Kidney (tissue), 13 donors: ENCODE measurements at regions not wholly inside any gene's neighbourhood (a gene's known extent, or its start where the extent isn't known, plus 50 kb on each side); places are given as distances from the start of the nearest gene placed in this dataset.

Experiments
- DNase-seq, 5 donors: peaks; one replicate each; pipeline ENCODE4 v3.0.0-alpha.2; 2013 to 2020
- FAIRE-seq: peaks from 2 replicates; lab custom pipeline; 2012; peaks lifted over from hg19 to GRCh38; lab: Jason Lieb, UNC
- H3K27ac ChIP-seq, 2 donors: one replicate each; pipeline ENCODE4 v1.7.0; 2013; ENCODE audit warnings: low read depth in 2 of 2, low read length in 2 of 2, inconsistent platforms in 1 of 2
- H3K27me3 ChIP-seq: one replicate; pipeline ENCODE4 v1.7.1; 2013; ENCODE audit warnings: low read length, inconsistent platforms; ENCODE audit not compliant: control insufficient read depth, insufficient read depth
- H3K36me3 ChIP-seq, 3 donors: one replicate each; pipeline versions ENCODE4 v1.7.0 to v1.7.1; 2013; ENCODE audit warnings: low read length in 3 of 3, control low read depth in 1 of 3, inconsistent platforms in 1 of 3; ENCODE audit not compliant: insufficient read depth in 3 of 3, control insufficient read depth in 2 of 3
- H3K4me1 ChIP-seq, 3 donors: one replicate each; pipeline versions ENCODE4 v1.7.0 to v1.7.1; 2013; ENCODE audit warnings: low read length in 3 of 3, inconsistent platforms in 1 of 3, low read depth in 1 of 3; ENCODE audit not compliant: control insufficient read depth in 2 of 3, insufficient read depth in 2 of 3
- H3K4me3 ChIP-seq, 3 donors: one replicate each; pipeline versions ENCODE4 v1.7.0 to v1.8.1; 2013; ENCODE audit warnings: low read length in 3 of 3, control low read depth in 1 of 3, inconsistent platforms in 1 of 3
- H3K9ac ChIP-seq, 3 donors: one replicate each; pipeline versions ENCODE4 v1.7.0 to v1.7.1; 2013; ENCODE audit warnings: low read length in 3 of 3, control low read depth in 1 of 3, inconsistent platforms in 1 of 3
- H3K9me3 ChIP-seq, 3 donors: one replicate each; pipeline versions ENCODE4 v1.7.0 to v1.7.1; 2013; ENCODE audit warnings: low read length in 3 of 3, control low read depth in 1 of 3, inconsistent platforms in 1 of 3; ENCODE audit not compliant: control insufficient read depth in 2 of 3, insufficient read depth in 1 of 3
- CTCF ChIP-seq: IDR thresholded peaks from 3 replicates; pipeline ENCODE4 v1.5.1; 2012; ENCODE audit warnings: mild to moderate bottlenecking, moderate library complexity, borderline replicate concordance; ENCODE audit not compliant: insufficient read depth; ENCODE audit errors: extremely low read depth
- intact Hi-C: fragments of 100-400 bp; cut with DNase I; formaldehyde crosslinking; loops from one replicate; pipeline ENCODE4 v1.11.1; 2022
- donor health status: control.
- donor health status: control.
- donor health status: control.
- donor health status: control.
- donor health status: control.
- donor health status: DM: yes; HTN: yes; CAD: no.
- donor health status: Normal renal cell carcinoma (clear cell type).

- Histone ChIP-seq H3K27me3 (no peaks in the 10 kb centered on the region), H3K4me3 (no peak overlapping the region), H3K9ac (no peak overlapping the region), H3K9me3 (no peaks in the 10 kb centered on the region), H3K36me3 (no peaks in the 10 kb centered on the region), H3K4me1 (peaks cover 0 to 19% (median 12%) of the 10 kb centered on the region in 3 donors), H3K27ac (peak overlapping the region; percentile 57)
- TF ChIP-seq CTCF: no peak
- DNase-seq (no peak), FAIRE-seq (no peak)
- intact Hi-C loops: no loop called here
Observed at GRCh38 chr15:66646799-66647198, 55.2 kb upstream of the SMAD6 start.

GRCh38 chr15:66647358-66647757, 54.7 kb upstream of the SMAD6 start:
- H3K36me3 ChIP-seq: no peaks in the 10 kb centered on the region
- peak overlapping the region; percentile 57 for H3K27ac ChIP-seq
- peaks cover 0 to 15% (median 10%) of the 10 kb centered on the region in 3 donors for H3K4me1 ChIP-seq
- H3K9me3 ChIP-seq: no peaks in the 10 kb centered on the region
- H3K4me3 ChIP-seq: no peak overlapping the region
- FAIRE-seq (no peak), DNase-seq (no peak)
- no peaks in the 10 kb centered on the region for H3K27me3 ChIP-seq
- H3K9ac ChIP-seq: no peak overlapping the region
- intact Hi-C loops: no loop called here
- no peak for TF ChIP-seq CTCF

GRCh38 chr15:66648588-66648987, 53.4 kb upstream of the SMAD6 start:
- H3K27ac ChIP-seq: no peak overlapping the region
- no peaks in the 10 kb centered on the region for H3K27me3 ChIP-seq

More at GRCh38 chr15:66648588-66648987, 53.4 kb upstream of the SMAD6 start:
- peaks cover 0 to 10% (median 5%) of the 10 kb centered on the region in 3 donors for H3K4me1 ChIP-seq
- H3K4me3 ChIP-seq: no peak overlapping the region
- no peak for DNase-seq
- H3K9me3 ChIP-seq: no peaks in the 10 kb centered on the region
- TF ChIP-seq CTCF: no peak
- no peak for FAIRE-seq
- peak overlapping the region in 1 of 3 donors; percentile 46 for H3K9ac ChIP-seq
- intact Hi-C loops: no loop called here
- no peaks in the 10 kb centered on the region for H3K36me3 ChIP-seq
